Trophoblast cell (in vitro differentiated cells and primary cell): ENCODE measurements at regions not wholly inside any gene's neighbourhood (a gene's known extent, or its start where the extent isn't known, plus 50 kb on each side); places are given as distances from the start of the nearest gene placed in this dataset.

Experiments used
- DNase-seq, 2 donors: peaks; one replicate each; pipeline ENCODE4 v3.0.0-alpha.2; 2016
- H2AFZ ChIP-seq: 2 replicates; pipeline ENCODE4 v1.6.1; 2013; ENCODE audit warnings: low read length, moderate library complexity, mild to moderate bottlenecking; ENCODE audit not compliant: insufficient read depth, poor library complexity
- H2AK5ac ChIP-seq: 2 replicates; pipeline ENCODE4 v1.6.1; 2013; ENCODE audit warnings: mild to moderate bottlenecking, low read length
- H2BK120ac ChIP-seq: 2 replicates; pipeline ENCODE4 v1.6.1; 2013; ENCODE audit warnings: low read length, mild to moderate bottlenecking, moderate library complexity; ENCODE audit not compliant: insufficient read depth, poor library complexity
- H2BK12ac ChIP-seq: 2 replicates; pipeline ENCODE4 v1.6.1; 2013; ENCODE audit warnings: mild to moderate bottlenecking, low read length, moderate library complexity
- H2BK5ac ChIP-seq: 2 replicates; pipeline ENCODE4 v1.6.1; 2013; ENCODE audit warnings: low read length, low read depth, moderate library complexity, mild to moderate bottlenecking; ENCODE audit not compliant: poor library complexity
- H3K14ac ChIP-seq: 2 replicates; pipeline ENCODE4 v1.6.1; 2013; ENCODE audit warnings: mild to moderate bottlenecking, low read length
- H3K18ac ChIP-seq: 2 replicates; pipeline ENCODE4 v1.6.1; 2013; ENCODE audit warnings: mild to moderate bottlenecking, low read length
- H3K23ac ChIP-seq: 2 replicates; pipeline ENCODE4 v1.6.1; 2013; ENCODE audit warnings: low read length
- H3K27ac ChIP-seq: 2 replicates; pipeline ENCODE4 v1.5.1; 2013; ENCODE audit warnings: low read depth, mild to moderate bottlenecking, inconsistent platforms, low read length, moderate library complexity
- H3K27me3 ChIP-seq: 2 replicates; pipeline ENCODE4 v1.6.1; 2013; ENCODE audit warnings: inconsistent platforms, mild to moderate bottlenecking, low read length, moderate library complexity; ENCODE audit not compliant: insufficient read depth
- H3K36me3 ChIP-seq, 2 experiments: 1 replicate in 1 of 2; 2 replicates in 1 of 2; pipeline ENCODE4 v1.6.1; 2013; ENCODE audit warnings: low read length in 2 of 2, mild to moderate bottlenecking in 2 of 2, moderate library complexity in 1 of 2; ENCODE audit not compliant: insufficient read depth in 2 of 2, control insufficient read depth in 1 of 2
- H3K4ac ChIP-seq: 2 replicates; pipeline ENCODE4 v1.6.1; 2013; ENCODE audit warnings: low read depth, mild to moderate bottlenecking, low read length, moderate library complexity
- H3K4me1 ChIP-seq, 2 experiments: 1 replicate in 1 of 2; 2 replicates in 1 of 2; pipeline ENCODE4 v1.6.1; 2013; ENCODE audit warnings: low read length in 2 of 2, mild to moderate bottlenecking in 2 of 2, moderate library complexity in 1 of 2; ENCODE audit not compliant: insufficient read depth in 2 of 2, control insufficient read depth in 1 of 2
- H3K4me2 ChIP-seq: 2 replicates; pipeline ENCODE4 v1.6.1; 2013; ENCODE audit warnings: inconsistent platforms, mild to moderate bottlenecking, low read length, moderate library complexity
- H3K4me3 ChIP-seq: 2 replicates; pipeline ENCODE4 v1.5.1; 2013; ENCODE audit warnings: mild to moderate bottlenecking, low read depth, low read length, inconsistent platforms
- H3K79me1 ChIP-seq: one replicate; pipeline ENCODE4 v1.6.1; 2013; ENCODE audit warnings: low read length
- H3K79me2 ChIP-seq: 2 replicates; pipeline ENCODE4 v1.6.1; 2013; ENCODE audit warnings: low read length, mild to moderate bottlenecking; ENCODE audit not compliant: control insufficient read depth, insufficient read depth, poor library complexity
- H3K9ac ChIP-seq: 2 replicates; pipeline ENCODE4 v1.6.1; 2013; ENCODE audit warnings: mild to moderate bottlenecking, low read length
- H3K9me3 ChIP-seq: 2 replicates; pipeline ENCODE4 v1.6.1; 2013; ENCODE audit warnings: low read depth, mild to moderate bottlenecking, control low read depth, inconsistent platforms, low read length; ENCODE audit not compliant: insufficient read depth
- H4K12ac ChIP-seq: 2 replicates; pipeline ENCODE4 v1.6.1; 2013; ENCODE audit warnings: low read depth, mild to moderate bottlenecking, low read length, moderate library complexity
- H4K8ac ChIP-seq: 2 replicates; pipeline ENCODE4 v1.6.1; 2013; ENCODE audit warnings: low read depth, mild to moderate bottlenecking, low read length, moderate library complexity
- H4K91ac ChIP-seq: one replicate; pipeline ENCODE4 v1.6.1; 2013; ENCODE audit warnings: low read depth, mild to moderate bottlenecking, low read length, moderate library complexity
- WGBS: extraction: QIAGEN DNeasy Blood & Tissue Kit; methylation state at CpG from one replicate; pipeline ENCODE4 v1.1.7; 2013; ENCODE audit warnings: missing lambda C conversion rate; ENCODE audit not compliant: insufficient read length, insufficient coverage; ENCODE audit errors: extremely low coverage; 5-methylcytosine and 5-hydroxymethylcytosine counted together

DNA sequence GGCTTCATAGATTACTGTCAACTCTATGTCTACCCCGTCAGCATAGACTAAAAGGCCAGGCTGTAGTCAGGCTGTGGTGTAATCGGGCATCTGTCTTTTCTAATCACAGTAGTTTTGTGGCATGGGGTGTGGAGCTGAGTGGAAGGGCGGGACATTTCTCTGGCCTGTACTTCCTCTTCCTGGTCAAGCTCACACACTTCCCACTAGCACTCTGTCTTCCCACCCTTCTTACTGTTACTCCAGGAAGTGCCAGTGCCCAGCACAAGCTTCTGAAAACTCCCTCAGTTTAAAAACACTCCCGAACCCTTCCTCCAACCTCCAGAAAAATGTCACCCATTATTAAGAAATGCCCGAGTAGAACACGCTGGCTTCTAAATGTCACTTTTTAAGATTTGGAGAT is 229.8 kb downstream of the KLF5 start:
- Histone ChIP-seq H3K4ac (no peak overlapping the region), H3K9ac (no peak overlapping the region), H2AFZ (no peak overlapping the region), H3K18ac (no peak overlapping the region), H4K91ac (no peak overlapping the region), H2BK12ac (no peak overlapping the region), H3K36me3 (no peaks in the 10 kb centered on the region), H3K23ac (no peak overlapping the region), H3K27ac (no peak overlapping the region), H4K8ac (no peak overlapping the region), H3K79me1 (no peaks in the 10 kb centered on the region), H3K9me3 (no peaks in the 10 kb centered on the region), H2AK5ac (no peak overlapping the region), H3K79me2 (no peaks in the 10 kb centered on the region), H3K14ac (no peak overlapping the region), H3K4me2 (no peak overlapping the region), H3K4me1 (no peaks in the 10 kb centered on the region), H2BK120ac (no peak overlapping the region), H3K4me3 (no peak overlapping the region), H3K27me3 (no peaks in the 10 kb centered on the region), H2BK5ac (no peak overlapping the region), H4K12ac (no peak overlapping the region)
- WGBS, result no CpG with 5 or more reads among the region's 6 CpGs
- DNase-seq, result peak in 1 of 2 donors; percentile 51

DNA sequence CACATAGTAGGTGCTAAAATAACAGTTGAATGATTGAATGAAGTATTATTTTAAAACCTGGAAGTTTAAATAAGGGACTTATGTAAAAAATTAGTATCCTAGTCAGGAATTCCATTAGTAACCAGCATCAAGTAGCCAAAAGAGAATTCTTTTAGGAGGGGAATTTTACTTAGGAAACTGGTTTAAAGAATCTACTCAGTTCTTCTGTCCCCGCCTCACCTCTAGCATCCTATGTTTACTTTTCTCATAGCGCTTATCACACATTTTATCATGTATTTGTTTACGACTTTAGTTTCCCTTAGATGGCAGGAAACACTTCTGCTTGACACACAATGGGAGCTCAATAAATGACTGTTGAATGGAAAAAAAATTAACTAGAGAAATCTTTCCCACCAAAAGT is 229.0 kb downstream of the KLF5 start:
- no peaks in the 10 kb centered on the region for H3K27me3 ChIP-seq
- no peaks in the 10 kb centered on the region for H3K79me2 ChIP-seq
- H3K36me3 ChIP-seq, result no peaks in the 10 kb centered on the region
- no peak overlapping the region for H2BK5ac ChIP-seq
- H3K4ac ChIP-seq, result no peak overlapping the region
- H4K91ac ChIP-seq, result no peak overlapping the region
- no peak overlapping the region for H3K9ac ChIP-seq
- H3K27ac ChIP-seq, result no peak overlapping the region
- no peak overlapping the region for H3K18ac ChIP-seq
- H3K23ac ChIP-seq, result no peak overlapping the region
- H4K12ac ChIP-seq, result no peak overlapping the region
- no peaks in the 10 kb centered on the region for H3K9me3 ChIP-seq
- H3K14ac ChIP-seq, result no peak overlapping the region
- H2AFZ ChIP-seq, result no peak overlapping the region
- DNase-seq, result peak; percentile 26 to 77
- no peak overlapping the region for H2AK5ac ChIP-seq
- H3K4me2 ChIP-seq, result no peak overlapping the region
- no peak overlapping the region for H3K4me3 ChIP-seq
- no peak overlapping the region for H2BK120ac ChIP-seq
- no peaks in the 10 kb centered on the region for H3K4me1 ChIP-seq
- no peak overlapping the region for H2BK12ac ChIP-seq
- no peaks in the 10 kb centered on the region for H3K79me1 ChIP-seq
- H4K8ac ChIP-seq, result no peak overlapping the region
- no CpG with 5 or more reads among the region's 3 CpGs for WGBS

DNA sequence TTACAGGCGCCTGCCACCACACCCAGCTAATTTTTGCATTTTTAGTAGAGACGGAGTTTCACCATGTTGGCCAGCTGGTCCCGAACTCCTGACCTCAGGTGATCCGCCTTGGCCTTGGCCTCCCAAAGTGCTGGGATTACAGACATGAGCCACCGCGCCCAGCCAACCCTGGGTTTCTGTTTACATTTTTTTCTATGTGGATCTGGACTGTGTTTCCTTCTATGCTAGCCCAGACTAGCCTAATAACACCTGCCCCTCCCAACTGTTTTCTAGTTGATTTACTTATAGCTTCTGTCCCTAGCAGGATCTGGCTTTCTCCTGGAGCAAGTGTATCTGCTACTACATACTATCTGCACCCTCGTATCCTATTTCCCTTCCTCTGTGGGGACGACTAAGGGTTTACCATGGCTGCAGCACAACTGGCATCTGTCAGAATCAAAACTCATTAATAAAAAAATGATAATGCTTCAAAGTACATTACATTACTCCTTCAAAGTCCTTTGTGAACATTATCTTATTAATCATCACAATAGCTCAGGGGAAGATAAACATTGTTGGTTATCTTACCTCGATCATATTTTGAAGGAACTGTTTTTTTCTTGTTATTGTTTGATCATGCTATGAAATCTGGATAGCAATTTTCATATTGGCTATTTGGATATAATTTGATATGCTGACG is 228.3 kb downstream of the KLF5 start:
- Histone ChIP-seq H3K18ac (no peak overlapping the region), H3K27ac (no peak overlapping the region), H3K4me3 (no peak overlapping the region), H3K9ac (no peak overlapping the region), H3K9me3 (no peaks in the 10 kb centered on the region), H4K8ac (no peak overlapping the region), H3K14ac (no peak overlapping the region), H4K12ac (no peak overlapping the region), H3K79me2 (no peaks in the 10 kb centered on the region), H3K36me3 (no peaks in the 10 kb centered on the region), H3K4me2 (no peak overlapping the region), H2BK120ac (no peak overlapping the region), H2BK5ac (no peak overlapping the region), H3K23ac (no peak overlapping the region), H4K91ac (no peak overlapping the region), H3K27me3 (no peaks in the 10 kb centered on the region), H3K4me1 (no peaks in the 10 kb centered on the region), H2BK12ac (no peak overlapping the region), H3K79me1 (no peaks in the 10 kb centered on the region), H3K4ac (no peak overlapping the region), H2AFZ (no peak overlapping the region), H2AK5ac (no peak overlapping the region)
- peak in 1 of 2 donors; percentile 20 for DNase-seq
- WGBS, result no CpG with 5 or more reads among the region's 10 CpGs

DNA sequence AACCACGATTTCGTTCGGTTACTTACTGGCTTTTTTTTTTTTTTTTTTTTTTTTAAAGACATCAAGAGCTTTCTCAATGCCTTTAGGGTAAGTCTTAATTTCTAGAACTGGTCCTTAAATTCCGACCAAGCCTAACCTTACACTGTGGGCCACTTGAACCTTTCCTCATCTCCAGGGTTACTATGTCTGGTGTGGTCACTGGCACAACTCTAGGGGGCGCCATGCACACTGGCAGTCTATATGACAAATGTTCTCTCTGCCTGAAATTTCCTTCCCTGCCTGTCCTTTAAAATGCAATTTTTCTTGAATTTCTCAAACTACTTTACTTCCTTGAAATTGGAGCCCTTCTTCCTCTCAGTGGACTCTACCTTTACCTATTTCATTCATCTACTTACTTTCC is 227.4 kb downstream of the KLF5 start:
- H2AFZ ChIP-seq, result no peak overlapping the region
- no peak overlapping the region for H3K4ac ChIP-seq
- no peak overlapping the region for H3K23ac ChIP-seq
- no peak overlapping the region for H3K4me3 ChIP-seq
- H3K9me3 ChIP-seq, result no peaks in the 10 kb centered on the region
- no peak for DNase-seq
- H3K27me3 ChIP-seq, result no peaks in the 10 kb centered on the region
- no peak overlapping the region for H3K18ac ChIP-seq
- H2BK120ac ChIP-seq, result no peak overlapping the region
- no peak overlapping the region for H2BK5ac ChIP-seq
- no peaks in the 10 kb centered on the region for H3K4me1 ChIP-seq
- no CpG with 5 or more reads among the region's 5 CpGs for WGBS
- H2BK12ac ChIP-seq, result no peak overlapping the region
- H3K9ac ChIP-seq, result no peak overlapping the region
- H4K8ac ChIP-seq, result no peak overlapping the region
- no peak overlapping the region for H4K12ac ChIP-seq
- no peak overlapping the region for H2AK5ac ChIP-seq
- no peaks in the 10 kb centered on the region for H3K36me3 ChIP-seq
- H3K79me2 ChIP-seq, result no peaks in the 10 kb centered on the region
- H3K79me1 ChIP-seq, result no peaks in the 10 kb centered on the region
- H4K91ac ChIP-seq, result no peak overlapping the region
- no peak overlapping the region for H3K14ac ChIP-seq
- H3K27ac ChIP-seq, result no peak overlapping the region
- H3K4me2 ChIP-seq, result no peak overlapping the region
